ENCODE measurements at regions not wholly inside any gene's neighbourhood (a gene's known extent, or its start where the extent isn't known, plus 50 kb on each side); places are given as distances from the start of the nearest gene placed in this dataset.

GRCh38 chr18:24790347-24790746 is 329.9 kb downstream of the HRH4 start:
- TF ChIP-seq CTCF (IDR thresholded peaks at IDR 0.05): no peak
- TF ChIP-seq ZFX (IDR thresholded peaks at IDR 0.05; ENCODE audit: borderline replicate concordance): no peak
- no peak overlapping the region for H3K27ac ChIP-seq

DNA sequence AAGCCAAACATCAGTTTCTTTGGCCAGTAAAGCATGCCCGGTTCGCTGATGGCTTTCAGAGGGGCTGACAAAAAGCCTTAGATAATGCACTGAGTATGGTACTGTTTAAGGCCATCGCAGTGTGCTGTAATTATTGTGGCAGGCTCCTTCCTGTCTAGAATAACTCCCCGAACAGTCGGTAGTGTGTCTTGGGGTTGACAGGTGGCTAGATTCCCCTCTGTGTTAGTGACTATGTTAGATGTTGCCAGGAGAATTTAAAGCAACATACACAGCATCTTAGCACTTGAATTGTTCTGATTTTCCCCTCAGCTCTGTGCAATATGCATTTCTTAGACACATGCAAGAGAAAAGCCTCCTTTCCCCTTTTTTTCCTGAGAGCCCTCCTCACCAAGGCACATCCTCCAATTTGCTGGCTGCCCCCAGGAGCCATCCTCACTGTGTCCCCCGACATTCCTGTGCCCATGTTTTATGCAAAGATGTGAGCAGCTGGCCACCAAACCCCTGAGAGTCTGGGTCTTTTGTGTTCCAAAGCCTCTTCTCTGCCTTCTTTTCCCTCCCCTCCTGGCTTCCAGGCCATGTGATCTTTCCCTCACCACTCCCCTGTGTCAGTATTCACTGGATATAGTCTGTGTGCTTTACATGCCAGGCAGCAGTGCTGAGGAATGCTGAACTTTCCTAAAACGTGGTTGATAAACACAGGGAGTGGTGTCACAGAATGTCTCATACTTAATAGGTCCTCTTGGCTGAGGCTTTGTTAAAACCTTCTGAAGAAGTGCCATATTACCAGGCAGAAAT is 331.5 kb downstream of the HRH4 start:
- TF ChIP-seq ZFX (IDR thresholded peaks at IDR 0.05; ENCODE audit: borderline replicate concordance): no peak
- TF ChIP-seq CTCF (IDR thresholded peaks at IDR 0.05): no peak
- H3K27ac ChIP-seq: no peak overlapping the region

GRCh38 chr18:24793742-24794141 is 333.3 kb downstream of the HRH4 start:
- TF ChIP-seq CTCF (IDR thresholded peaks at IDR 0.05) (no peak), ZFX (IDR thresholded peaks at IDR 0.05; ENCODE audit: borderline replicate concordance) (no peak)
- no peak overlapping the region for H3K27ac ChIP-seq

DNA sequence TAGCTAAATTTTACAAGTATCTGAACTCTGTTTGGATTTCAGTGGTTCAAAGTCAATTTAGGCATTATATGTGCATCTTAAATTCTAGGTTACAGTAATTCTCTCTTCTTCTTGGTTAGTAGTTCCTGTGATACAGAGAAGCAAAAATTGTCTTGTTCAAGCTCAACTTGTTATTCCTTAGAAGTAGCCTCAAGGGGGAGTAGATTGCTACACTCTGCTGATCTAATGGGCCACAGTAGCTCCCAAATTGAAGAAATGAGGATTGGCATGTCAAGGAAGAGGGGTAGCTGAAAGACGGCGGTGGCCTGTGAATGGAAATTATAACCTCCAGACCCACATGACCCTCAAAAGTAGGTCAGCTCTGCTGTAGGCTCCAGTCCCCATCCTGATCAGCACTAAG is 334.7 kb downstream of the HRH4 start:
- no peak for TF ChIP-seq CTCF (IDR thresholded peaks at IDR 0.05)
- no peak for TF ChIP-seq ZFX (IDR thresholded peaks at IDR 0.05; ENCODE audit: borderline replicate concordance)

DNA sequence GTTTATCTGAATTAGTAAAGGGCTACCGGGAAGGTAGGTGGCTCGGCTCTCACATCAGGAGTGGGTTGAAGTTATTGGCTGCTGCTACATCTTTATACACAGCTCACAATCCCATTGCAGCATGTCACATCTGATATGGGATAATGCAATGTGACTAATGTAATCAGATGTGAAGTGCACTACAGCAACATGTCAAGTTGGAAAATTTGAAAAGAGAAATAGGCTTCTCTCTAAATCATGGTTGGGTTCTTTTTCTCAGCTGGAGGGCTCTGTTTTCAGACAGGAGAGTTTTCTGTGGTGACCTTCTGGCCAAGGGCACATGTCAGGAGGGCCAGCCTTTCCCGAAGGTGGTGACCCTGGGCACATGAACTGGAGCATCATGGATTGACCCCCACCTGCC is 337.5 kb downstream of the HRH4 start:
- no peak overlapping the region for H3K27ac ChIP-seq
- TF ChIP-seq ZFX (IDR thresholded peaks at IDR 0.05; ENCODE audit: borderline replicate concordance) (no peak), CTCF (IDR thresholded peaks at IDR 0.05) (no peak)

More for the DNA sequence above, 334.7 kb downstream of the HRH4 start:
- H3K27ac ChIP-seq: no peak overlapping the region

GRCh38 chr18:24799176-24799575 is 338.7 kb downstream of the HRH4 start:
- H3K27ac ChIP-seq: no peak overlapping the region
- TF ChIP-seq CTCF (IDR thresholded peaks at IDR 0.05): no peak
- no peak for TF ChIP-seq ZFX (IDR thresholded peaks at IDR 0.05; ENCODE audit: borderline replicate concordance)

- no peak overlapping the region for H3K27ac ChIP-seq
- no peak for TF ChIP-seq ZFX (IDR thresholded peaks at IDR 0.05; ENCODE audit: borderline replicate concordance)
- TF ChIP-seq CTCF (IDR thresholded peaks at IDR 0.05): no peak
Observed at GRCh38 chr18:24799720-24800119, 339.3 kb downstream of the HRH4 start.

Data from 22Rv1 (cell line).